ENCODE measurements at regions not wholly inside any gene's neighbourhood (a gene's known extent, or its start where the extent isn't known, plus 50 kb on each side); places are given as distances from the start of the nearest gene placed in this dataset.

GRCh38 chr1:229870381-229870780, 196.7 kb upstream of the GALNT2 start:
- TF ChIP-seq POLR2A (IDR thresholded peaks at IDR 0.05): no peak
- TF ChIP-seq, protein P1, sequence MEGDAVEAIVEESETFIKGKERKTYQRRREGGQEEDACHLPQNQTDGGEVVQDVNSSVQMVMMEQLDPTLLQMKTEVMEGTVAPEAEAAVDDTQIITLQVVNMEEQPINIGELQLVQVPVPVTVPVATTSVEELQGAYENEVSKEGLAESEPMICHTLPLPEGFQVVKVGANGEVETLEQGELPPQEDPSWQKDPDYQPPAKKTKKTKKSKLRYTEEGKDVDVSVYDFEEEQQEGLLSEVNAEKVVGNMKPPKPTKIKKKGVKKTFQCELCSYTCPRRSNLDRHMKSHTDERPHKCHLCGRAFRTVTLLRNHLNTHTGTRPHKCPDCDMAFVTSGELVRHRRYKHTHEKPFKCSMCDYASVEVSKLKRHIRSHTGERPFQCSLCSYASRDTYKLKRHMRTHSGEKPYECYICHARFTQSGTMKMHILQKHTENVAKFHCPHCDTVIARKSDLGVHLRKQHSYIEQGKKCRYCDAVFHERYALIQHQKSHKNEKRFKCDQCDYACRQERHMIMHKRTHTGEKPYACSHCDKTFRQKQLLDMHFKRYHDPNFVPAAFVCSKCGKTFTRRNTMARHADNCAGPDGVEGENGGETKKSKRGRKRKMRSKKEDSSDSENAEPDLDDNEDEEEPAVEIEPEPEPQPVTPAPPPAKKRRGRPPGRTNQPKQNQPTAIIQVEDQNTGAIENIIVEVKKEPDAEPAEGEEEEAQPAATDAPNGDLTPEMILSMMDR (IDR thresholded peaks at IDR 0.05): no peak
